NT2/D1 (cell line): ENCODE measurements at regions not wholly inside any gene's neighbourhood (a gene's known extent, or its start where the extent isn't known, plus 50 kb on each side); places are given as distances from the start of the nearest gene placed in this dataset.

Source experiments
- DNase-seq: peaks from one replicate; pipeline ENCODE4 v3.0.0-alpha.2; 2011; ENCODE audit warnings: low read depth, low spot score
- H3K27me3 ChIP-seq: 2 replicates; pipeline ENCODE4 v1.6.0; 2011; ENCODE audit warnings: mild to moderate bottlenecking; ENCODE audit not compliant: insufficient read length, insufficient read depth
- H3K36me3 ChIP-seq: 2 replicates; pipeline ENCODE4 v1.6.1; 2011; ENCODE audit warnings: mild to moderate bottlenecking, low read length, mixed read lengths; ENCODE audit not compliant: insufficient read depth, insufficient read length
- H3K4me1 ChIP-seq: 2 replicates; pipeline ENCODE4 v1.5.1; 2011; ENCODE audit not compliant: insufficient read depth, insufficient read length
- H3K4me3 ChIP-seq: 2 replicates; pipeline ENCODE4 v1.5.1; 2011; ENCODE audit warnings: low read depth; ENCODE audit not compliant: insufficient read length
- H3K9ac ChIP-seq: 2 replicates; pipeline ENCODE4 v1.6.0; 2011; ENCODE audit warnings: low read depth; ENCODE audit not compliant: insufficient read length
- H3K9me3 ChIP-seq: 2 replicates; pipeline ENCODE4 v1.5.1; 2011; ENCODE audit warnings: mild to moderate bottlenecking, low read length; ENCODE audit not compliant: insufficient read depth
- SUZ12 ChIP-seq: IDR thresholded peaks from 2 replicates; pipeline ENCODE4 v1.6.1; 2011; ENCODE audit not compliant: insufficient read length, insufficient read depth; ENCODE audit errors: extremely low read depth
- YY1 ChIP-seq: IDR thresholded peaks from 2 replicates; pipeline ENCODE4 v1.6.1; 2011; ENCODE audit not compliant: insufficient read length, insufficient read depth
- ZNF274 ChIP-seq: IDR thresholded peaks from 2 replicates; pipeline ENCODE4 v1.6.1; 2011; ENCODE audit warnings: mild to moderate bottlenecking, low read depth, low read length

DNA sequence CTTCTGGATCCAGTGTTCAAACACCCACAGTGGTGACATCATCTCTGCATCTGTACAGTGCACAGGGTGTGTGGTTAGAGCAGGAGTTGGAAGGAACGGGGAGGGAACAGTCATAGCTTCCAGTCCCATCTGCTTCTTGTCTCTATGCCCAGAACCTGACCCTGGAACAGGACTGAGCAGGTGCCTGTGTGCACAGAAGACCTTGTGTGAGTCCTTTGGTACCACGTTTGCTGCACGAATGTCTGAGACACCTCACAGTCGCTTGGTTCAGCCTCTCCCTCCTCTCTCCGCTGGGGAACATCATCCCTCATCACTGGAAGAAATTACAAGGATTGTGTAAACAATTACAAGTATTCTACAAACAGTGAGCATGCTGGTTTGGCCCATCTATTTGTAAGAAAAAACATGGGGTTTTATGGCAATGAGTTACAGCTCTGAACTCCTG, 243.0 kb upstream of the KLF6 start:
- Histone ChIP-seq H3K9ac (no peak overlapping the region), H3K4me3 (no peak overlapping the region), H3K9me3 (no peaks in the 10 kb centered on the region), H3K4me1 (no peaks in the 10 kb centered on the region), H3K27me3 (no peaks in the 10 kb centered on the region), H3K36me3 (no peaks in the 10 kb centered on the region)
- TF ChIP-seq ZNF274 (no peak), YY1 (no peak), SUZ12 (no peak)
- no peak for DNase-seq

- TF ChIP-seq YY1: no peak
- TF ChIP-seq ZNF274: no peak
- TF ChIP-seq SUZ12: no peak
- Histone ChIP-seq H3K4me1 (no peaks in the 10 kb centered on the region), H3K27me3 (no peaks in the 10 kb centered on the region), H3K9me3 (no peaks in the 10 kb centered on the region), H3K4me3 (no peak overlapping the region), H3K9ac (no peak overlapping the region), H3K36me3 (no peaks in the 10 kb centered on the region)
- no peak for DNase-seq
These were observed 240.3 kb upstream of the KLF6 start for GRCh38 chr10:4025339-4025738.

DNA sequence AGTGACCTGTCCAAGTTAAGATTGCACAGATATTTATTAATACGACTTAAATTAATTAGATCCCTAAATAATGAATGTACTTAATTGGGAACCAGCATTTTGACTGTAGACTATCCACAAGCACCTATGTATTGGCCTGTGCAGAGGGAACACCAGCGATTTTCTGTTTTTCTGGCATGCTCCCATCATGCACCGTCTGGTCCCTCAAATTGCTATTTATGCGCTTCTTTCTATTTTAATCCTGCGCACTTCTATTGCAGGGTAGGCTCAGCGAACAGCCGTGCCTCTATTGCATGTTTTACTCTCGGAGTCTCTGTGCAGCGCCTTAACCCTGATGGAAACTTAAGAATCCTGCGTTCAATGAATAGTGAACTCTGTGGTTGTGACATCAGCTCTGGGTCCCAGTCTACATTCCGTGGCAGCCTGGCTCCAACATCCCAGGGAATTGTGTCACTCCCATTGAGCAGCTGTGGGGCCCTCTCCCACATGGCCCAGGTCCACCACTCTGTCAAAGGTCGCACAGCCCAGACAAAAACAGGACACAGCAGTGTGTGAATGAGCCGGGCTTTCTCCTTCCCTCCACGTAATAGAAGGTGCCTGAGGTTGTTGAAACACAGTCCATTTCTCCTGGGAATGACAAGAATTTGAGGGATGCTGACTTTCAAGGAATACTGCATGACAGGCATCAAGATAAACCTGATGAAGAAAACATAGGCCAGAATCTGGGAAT, 239.7 kb upstream of the KLF6 start:
- TF ChIP-seq YY1 (no peak), SUZ12 (no peak), ZNF274 (no peak)
- Histone ChIP-seq H3K9me3 (no peaks in the 10 kb centered on the region), H3K36me3 (no peaks in the 10 kb centered on the region), H3K4me3 (no peak overlapping the region), H3K9ac (no peak overlapping the region), H3K27me3 (no peaks in the 10 kb centered on the region), H3K4me1 (no peaks in the 10 kb centered on the region)
- no peak for DNase-seq

- H3K27me3 ChIP-seq: no peaks in the 10 kb centered on the region
- no peak overlapping the region for H3K9ac ChIP-seq
- DNase-seq: no peak
- TF ChIP-seq SUZ12 (no peak), YY1 (no peak), ZNF274 (no peak)
- H3K9me3 ChIP-seq: no peaks in the 10 kb centered on the region
- H3K36me3 ChIP-seq: no peaks in the 10 kb centered on the region
- no peak overlapping the region for H3K4me3 ChIP-seq
- H3K4me1 ChIP-seq: no peaks in the 10 kb centered on the region
These were observed 239.0 kb upstream of the KLF6 start for GRCh38 chr10:4024027-4024426.

DNA sequence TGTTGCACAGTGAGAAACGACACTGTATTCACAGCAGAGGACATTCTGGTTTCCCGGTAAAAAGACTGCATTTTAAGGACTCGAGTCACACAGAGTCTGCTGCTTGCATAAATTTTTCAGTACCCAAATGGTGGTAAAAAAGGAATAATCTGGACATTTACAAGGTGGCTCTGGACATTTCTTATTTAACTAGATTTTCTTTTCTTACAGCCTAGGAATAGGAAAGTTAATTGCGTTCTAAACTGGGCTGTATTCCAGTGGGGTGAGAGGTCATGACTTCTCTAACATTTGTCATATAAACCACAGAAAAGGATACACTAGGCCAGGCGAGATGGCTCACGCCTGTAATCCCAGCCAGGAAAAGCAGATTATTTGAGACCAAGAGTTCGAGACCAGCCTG, 237.5 kb upstream of the KLF6 start:
- DNase-seq: no peak
- TF ChIP-seq SUZ12 (no peak), ZNF274 (no peak), YY1 (no peak)
- no peaks in the 10 kb centered on the region for H3K9me3 ChIP-seq

GRCh38 chr10:4020631-4021030, 235.6 kb upstream of the KLF6 start:
- DNase-seq: no peak
- TF ChIP-seq SUZ12 (no peak), YY1 (no peak), ZNF274 (no peak)
- no peaks in the 10 kb centered on the region for H3K27me3 ChIP-seq
- H3K9ac ChIP-seq: no peak overlapping the region
- no peak overlapping the region for H3K4me3 ChIP-seq
- no peaks in the 10 kb centered on the region for H3K4me1 ChIP-seq
- H3K36me3 ChIP-seq: no peaks in the 10 kb centered on the region
- H3K9me3 ChIP-seq: no peaks in the 10 kb centered on the region

More for the DNA sequence above, 237.5 kb upstream of the KLF6 start:
- Histone ChIP-seq H3K27me3 (no peaks in the 10 kb centered on the region), H3K4me1 (no peaks in the 10 kb centered on the region), H3K36me3 (no peaks in the 10 kb centered on the region), H3K4me3 (no peak overlapping the region), H3K9ac (no peak overlapping the region)

GRCh38 chr10:4018054-4018511, 233.1 kb upstream of the KLF6 start:
- DNase-seq: no peak
- no peaks in the 10 kb centered on the region for H3K36me3 ChIP-seq
- no peaks in the 10 kb centered on the region for H3K9me3 ChIP-seq
- no peak overlapping the region for H3K4me3 ChIP-seq
- no peak overlapping the region for H3K9ac ChIP-seq
- H3K27me3 ChIP-seq: no peaks in the 10 kb centered on the region
- TF ChIP-seq SUZ12: no peak
- TF ChIP-seq YY1: no peak
- no peak for TF ChIP-seq ZNF274
- H3K4me1 ChIP-seq: no peaks in the 10 kb centered on the region

GRCh38 chr10:4017336-4017735, 232.3 kb upstream of the KLF6 start:
- DNase-seq: no peak
- Histone ChIP-seq H3K27me3 (no peaks in the 10 kb centered on the region), H3K4me3 (no peak overlapping the region), H3K9me3 (peaks cover 4% of the 10 kb centered on the region; the same call in 1 of the 2 replicates), H3K9ac (no peak overlapping the region), H3K36me3 (no peaks in the 10 kb centered on the region), H3K4me1 (no peaks in the 10 kb centered on the region)
- no peak for TF ChIP-seq YY1
- no peak for TF ChIP-seq SUZ12
